ENCODE measurements at regions not wholly inside any gene's neighbourhood (a gene's known extent, or its start where the extent isn't known, plus 50 kb on each side); places are given as distances from the start of the nearest gene placed in this dataset.

DNA sequence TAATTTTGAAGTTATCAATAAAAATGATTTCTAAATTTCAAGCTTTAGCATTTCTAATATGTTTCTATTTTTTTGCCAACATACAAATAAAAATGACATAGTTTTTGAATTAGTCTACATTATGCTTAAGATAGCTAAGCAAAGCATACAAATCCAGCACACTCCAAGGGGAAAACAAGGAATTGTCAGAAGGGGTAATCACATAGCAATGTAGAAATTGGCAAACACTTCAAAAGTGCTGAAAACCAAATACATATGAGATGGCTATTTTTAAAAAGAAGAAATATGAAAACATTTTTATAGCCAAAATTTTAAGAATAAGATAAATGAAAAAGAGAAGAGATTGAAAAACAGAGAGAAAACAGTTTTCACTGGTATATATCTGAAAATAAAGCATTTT, 308.0 kb downstream of the SLC6A15 start (continued):
- TF ChIP-seq, protein P1, sequence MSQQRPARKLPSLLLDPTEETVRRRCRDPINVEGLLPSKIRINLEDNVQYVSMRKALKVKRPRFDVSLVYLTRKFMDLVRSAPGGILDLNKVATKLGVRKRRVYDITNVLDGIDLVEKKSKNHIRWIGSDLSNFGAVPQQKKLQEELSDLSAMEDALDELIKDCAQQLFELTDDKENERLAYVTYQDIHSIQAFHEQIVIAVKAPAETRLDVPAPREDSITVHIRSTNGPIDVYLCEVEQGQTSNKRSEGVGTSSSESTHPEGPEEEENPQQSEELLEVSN (IDR thresholded peaks at IDR 0.05) = no peak
- TF ChIP-seq KDM1A (IDR thresholded peaks at IDR 0.05; ENCODE audit: borderline replicate concordance, low read length) (no peak), SP4 (IDR thresholded peaks at IDR 0.05; ENCODE audit: low read length) (no peak), HDAC2 (IDR thresholded peaks at IDR 0.05; ENCODE audit: borderline replicate concordance in 1 of 2, low read depth in 2 of 2, low read length in 2 of 2) (no peak)

All from H1 (cell line).